HG03108 (cell line): ENCODE measurements at regions not wholly inside any gene's neighbourhood (a gene's known extent, or its start where the extent isn't known, plus 50 kb on each side); places are given as distances from the start of the nearest gene placed in this dataset.
"Not testable (repeated sequence)": the region's sequence is repeated elsewhere in the genome, so short reads cannot be mapped to it uniquely, and the experiment has no call there.

Experiments used
- ATAC-seq: cut with Tn5 transposase; IDR thresholded peaks from one replicate; pipeline ENCODE4 v1.9.1; 2021; ENCODE audit warnings: moderate library complexity; ENCODE audit not compliant: unreplicated experiment

DNA sequence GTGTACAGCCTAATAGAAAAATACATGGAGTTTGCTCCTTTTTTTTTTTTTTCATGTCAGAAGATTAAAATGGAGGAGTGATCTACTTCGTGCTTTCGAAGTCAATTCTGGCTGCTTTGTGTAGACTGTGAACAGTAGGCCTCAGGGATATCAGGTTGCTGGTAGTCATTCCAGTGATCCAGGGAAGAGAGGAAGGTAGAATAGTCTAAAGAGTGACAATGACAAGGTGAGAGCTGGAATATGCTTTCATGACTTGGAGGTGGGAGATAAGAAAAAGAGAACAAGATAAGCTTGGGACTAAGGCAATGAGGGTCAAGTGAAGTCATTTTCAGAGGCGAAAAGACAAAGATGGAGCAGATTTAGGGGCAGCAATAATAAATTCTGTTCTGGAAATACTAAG is 111.3 kb upstream of the MIR17HG start:
- no peak for ATAC-seq

DNA sequence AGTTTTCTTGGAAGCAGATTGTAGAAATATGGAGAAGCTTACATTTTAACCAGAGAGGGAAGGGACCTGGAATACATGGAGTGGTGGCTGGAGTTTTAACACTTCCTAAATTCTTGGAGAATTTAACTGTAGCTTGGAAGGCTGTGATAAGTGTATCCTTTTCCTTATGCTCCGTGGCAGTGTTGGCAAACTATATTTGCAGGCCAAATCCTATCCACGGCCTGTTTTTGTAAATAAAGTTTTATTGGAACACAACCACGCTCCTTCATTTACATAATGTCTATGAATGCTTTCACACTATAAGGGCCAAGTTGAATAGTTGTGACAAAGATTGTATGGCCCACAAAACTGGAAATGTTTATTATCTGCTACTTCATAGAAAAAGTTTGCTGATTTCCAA is 110.6 kb upstream of the MIR17HG start:
- no peak for ATAC-seq

DNA sequence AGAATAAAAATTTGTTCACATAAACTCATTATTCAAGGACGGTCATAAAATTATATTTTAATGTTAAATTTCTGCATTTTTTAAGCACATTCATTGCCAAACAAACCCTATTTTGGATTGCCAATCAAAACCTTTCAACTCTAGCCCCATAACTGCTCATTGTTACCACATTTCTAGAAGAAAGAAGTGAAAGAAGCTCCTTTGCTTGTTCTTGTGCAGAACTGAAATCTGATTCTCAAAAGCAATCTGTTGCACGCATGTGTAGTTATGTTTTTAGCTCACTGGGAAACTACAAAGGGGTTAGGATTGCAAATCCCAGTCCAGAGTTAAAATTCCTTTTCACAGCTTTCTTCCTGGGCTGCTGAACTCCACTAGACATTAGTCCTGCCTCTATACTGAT is 109.5 kb upstream of the MIR17HG start:
- ATAC-seq, result no peak

DNA sequence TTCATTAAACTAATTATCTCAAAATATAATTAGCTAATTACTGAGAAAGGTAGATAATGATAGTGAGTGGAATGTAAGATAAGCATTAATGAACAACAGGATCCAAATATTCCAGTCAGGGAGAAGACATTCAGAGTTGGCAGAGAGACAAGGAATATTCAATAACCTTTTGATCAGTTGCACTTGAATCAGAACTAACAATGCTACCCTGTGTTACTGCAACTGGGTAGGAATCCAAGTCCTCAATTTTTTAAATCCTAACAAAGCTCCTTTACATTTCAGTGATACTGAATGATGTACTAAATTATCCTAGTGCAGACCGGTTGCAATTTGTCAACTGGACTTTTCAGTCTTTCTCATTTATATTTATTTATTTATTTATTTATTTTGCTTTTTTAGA is 107.1 kb upstream of the MIR17HG start:
- ATAC-seq, result no peak

DNA sequence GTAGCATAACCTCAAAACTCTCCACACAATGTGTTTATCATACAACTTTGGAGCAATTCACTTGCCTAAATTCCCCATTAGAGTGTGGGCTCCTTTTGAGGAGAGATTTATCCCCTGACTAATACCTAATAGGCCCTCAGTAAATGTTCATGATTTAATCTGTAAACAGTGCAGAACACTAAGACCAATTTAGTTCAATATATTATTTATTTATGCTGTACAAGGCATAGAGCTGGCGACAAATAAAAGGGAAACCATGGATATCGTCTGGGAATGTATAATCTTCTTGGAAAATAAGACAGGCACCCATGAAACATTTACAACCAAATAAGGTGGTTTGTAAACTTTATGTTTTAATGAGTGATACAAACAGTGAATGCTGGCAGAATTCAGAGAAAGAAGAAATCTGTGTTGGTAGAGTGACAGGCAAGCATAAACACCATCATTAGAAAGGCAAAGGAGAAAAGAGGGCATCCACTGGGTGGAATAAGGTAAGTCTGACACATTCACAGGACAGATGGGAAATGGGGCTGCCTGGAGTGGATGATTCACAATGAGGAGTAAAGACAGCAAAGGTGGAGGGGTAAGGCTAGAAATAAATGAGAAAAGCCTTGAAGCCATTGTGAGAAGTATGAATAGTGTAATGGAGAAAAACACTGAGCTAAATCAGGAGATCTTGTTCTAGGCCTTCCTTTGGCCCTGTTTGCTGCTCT is 106.1 kb upstream of the MIR17HG start:
- ATAC-seq, result no peak

DNA sequence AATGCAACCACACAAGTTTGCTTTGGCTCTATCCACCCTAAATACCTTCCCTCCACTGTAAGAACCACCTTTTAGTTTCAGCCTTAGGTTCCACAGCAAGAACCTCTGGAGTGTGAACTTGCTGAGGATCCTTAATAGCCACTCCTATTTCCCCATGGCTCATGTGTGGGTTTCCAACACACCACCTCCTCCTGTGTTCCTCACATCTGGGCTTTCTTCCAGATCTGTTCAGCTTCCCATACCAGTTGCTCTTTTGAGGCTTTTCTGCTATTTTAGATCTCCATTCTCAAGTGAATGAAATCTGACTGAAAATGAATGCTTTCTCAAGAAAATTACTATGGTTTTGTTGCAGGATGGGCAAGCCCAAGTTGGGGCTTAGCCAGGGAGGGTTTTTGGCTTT is 104.8 kb upstream of the MIR17HG start:
- ATAC-seq, result no peak

DNA sequence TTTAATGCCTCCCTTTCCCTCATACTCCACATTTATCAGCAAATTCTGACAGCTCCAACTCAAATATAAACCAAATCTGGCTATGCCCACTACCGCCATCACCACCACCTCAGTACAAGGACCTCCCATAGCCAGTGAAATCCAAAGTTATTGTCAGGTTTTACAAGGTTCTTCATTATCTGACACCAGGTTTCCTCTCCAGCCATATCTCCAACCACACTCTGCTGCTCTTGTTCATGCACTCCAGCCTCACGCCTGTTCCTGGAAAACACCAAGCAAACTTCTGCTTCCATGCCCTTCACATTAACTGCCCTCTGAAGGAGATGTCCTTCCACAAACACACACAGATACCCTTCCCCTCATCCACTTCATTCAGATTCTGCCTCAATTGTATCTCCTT is 102.2 kb upstream of the MIR17HG start:
- ATAC-seq, result no peak

DNA sequence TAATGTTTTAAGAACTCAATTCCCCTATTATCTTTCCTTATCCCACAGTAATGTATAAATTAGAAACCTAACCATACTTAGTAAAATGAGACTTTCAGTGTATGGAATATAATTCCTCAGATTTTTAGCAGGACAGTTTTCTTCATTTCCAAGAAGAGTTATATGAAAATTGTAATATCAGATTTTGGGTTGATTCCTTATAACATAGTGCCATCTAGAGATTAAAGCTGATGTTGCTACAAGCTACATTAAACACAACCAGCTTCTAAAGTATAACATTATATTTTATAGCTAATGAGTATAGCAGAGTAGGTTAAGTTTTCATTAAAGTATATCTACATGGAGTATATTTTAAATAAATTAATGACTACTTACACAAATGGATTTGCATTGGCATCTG is 99.7 kb upstream of the MIR17HG start:
- no peak for ATAC-seq

DNA sequence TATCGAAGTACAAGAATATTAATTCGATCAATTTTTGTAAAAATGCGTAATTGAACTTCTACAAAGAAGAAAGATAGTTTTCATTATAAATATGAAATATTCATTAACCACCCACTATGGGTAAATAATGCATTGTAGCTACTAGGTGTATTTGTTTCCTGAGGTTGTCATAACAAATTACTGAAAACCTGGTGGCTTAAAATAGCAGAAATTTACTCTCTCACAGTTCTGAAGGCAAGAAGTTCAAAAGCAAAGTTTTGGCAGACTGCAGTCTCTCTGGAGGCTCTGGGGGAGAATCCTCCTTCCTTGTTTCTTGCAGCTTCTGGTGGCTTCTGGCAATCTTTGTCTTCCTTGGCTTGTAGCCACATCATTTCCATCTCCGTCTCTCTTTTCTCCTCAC is 99.2 kb upstream of the MIR17HG start:
- ATAC-seq, result no peak

DNA sequence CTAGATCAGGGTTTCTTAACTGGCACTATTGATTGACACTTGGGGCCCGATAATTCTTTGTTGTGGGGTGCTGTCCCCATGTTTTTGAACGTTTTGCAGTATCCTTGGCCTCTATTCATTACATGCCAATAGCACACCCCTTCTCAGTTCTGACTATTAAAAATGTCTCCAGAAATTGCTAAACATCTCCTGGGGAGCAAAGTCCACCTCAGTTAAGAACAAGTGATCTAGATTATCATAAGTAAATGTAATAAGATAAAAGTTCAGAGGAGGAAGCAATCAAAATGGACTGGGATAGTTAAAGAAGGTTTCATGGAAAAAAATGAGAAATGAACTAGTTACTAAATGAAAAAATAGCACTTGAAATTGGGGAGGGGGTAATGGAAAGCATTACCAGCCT is 98.1 kb upstream of the MIR17HG start:
- ATAC-seq, result no peak

DNA sequence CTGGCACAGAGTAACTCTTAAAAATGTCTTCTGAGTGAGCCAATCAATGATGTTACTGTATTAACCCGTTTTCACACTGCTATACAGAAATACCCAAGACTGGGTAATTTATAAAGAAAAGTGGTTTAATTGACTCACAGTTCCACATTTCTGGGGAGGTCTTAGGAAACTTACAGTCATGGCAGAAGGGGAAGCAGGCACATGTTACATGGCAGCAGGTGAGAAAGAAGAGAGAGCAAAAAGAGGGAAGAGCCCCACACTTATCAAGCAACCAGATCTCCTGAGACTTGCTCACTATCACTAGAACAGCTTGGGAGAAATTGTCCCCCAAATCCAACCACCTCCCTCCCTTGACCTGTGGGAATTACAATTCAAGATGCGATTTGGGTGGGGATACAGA is 97.6 kb upstream of the MIR17HG start:
- no peak for ATAC-seq

DNA sequence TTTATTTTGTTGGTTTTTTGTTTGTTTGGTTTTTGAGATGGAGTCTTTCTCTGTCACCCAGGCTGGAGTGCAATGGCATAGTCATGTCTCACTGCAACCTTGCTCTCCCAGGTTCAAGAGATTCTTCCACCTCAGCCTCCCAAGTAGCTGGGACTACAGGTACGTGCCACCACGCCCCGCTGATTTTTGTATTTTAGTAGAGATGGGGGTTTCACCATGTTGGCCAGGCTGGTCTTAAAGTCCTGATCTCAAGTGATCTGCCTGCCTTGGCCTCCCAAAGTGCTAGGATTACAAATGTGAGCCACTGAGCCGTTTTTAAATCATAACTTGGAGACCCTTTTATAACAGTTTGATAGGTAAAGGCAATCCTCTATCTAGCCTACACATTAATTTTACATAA is 95.9 kb upstream of the MIR17HG start:
- not testable (repeated sequence) for ATAC-seq

DNA sequence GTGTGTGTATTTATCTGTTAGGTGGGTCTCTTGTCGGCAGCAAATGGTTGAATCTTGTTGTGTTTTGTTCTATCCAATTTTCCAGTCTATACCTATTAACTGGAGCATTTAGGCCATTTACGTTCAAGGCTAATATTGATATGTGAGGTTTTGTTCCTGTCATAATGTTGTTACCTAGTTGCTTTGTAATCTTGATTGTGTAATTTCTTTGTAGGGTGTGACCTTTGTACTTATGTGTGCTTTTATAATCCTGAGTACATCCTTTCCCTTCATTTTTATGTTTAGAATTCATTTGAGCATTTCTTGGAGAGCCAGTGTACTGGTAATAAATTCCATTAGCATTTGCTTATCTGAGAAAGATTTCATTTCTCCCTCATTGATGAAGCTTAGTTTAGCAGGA is 83.0 kb upstream of the MIR17HG start:
- no peak for ATAC-seq

DNA sequence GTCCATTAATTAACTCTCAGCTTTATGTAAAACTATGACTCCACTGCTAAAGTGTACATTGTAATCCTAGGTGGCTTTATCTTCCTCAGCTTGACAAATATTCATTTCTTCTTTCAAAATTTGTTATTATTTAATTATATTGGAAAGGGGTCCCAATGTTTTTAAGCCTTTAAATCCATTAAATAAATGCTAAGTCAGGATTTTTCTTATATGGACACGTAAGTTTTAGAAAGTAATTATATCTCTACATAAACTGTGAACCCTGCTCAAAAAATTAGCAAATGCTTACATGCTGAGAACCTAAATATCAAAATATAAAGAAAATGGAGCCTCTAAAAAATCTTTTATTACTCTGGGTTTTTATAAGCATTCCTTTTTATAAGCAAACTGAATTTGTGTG is 78.2 kb upstream of the MIR17HG start:
- no peak for ATAC-seq

DNA sequence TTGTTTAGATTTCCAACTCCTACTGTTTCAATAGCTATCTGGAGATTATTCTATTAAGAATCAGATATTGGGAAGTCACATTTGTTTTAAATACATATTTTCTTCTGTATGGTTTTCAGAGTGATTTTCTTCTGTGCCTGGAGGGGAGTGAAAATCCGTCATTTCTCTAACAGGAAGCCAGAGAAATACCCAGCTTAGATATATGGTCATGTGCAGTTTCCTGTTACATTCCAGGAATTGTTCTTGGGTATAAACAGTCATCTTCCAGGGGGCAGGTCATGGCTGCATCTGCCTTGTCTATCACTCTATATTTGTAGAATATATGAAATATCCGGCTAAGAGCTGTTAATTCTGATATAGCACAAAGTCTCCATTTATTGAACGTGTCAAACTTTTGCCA is 77.5 kb upstream of the MIR17HG start:
- no peak for ATAC-seq

DNA sequence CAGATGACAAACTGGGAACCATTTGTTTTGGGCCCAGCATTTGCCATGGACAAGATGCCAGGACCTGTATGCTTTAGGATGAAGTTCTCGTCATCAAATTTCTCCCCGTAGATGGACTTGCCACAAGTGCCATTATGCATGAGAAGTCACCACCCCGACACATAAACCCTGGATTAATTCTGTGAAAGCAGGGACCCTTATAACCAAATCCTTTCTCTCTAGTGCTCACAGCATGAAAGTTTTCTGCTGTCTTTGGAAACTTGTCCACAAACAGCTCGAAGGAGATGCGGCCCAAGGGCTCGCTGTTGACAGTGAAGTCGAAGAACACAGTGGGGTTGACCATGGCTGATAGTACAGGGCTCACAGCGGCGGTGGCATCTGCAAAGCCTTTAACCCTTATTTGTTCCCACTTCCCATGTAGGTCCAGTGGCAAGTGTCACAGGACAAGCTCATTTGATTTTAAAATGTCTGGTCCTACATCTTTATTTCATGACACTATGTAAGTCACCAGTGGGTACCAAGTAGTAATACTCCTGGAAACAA is 75.2 kb upstream of the MIR17HG start:
- no peak for ATAC-seq

DNA sequence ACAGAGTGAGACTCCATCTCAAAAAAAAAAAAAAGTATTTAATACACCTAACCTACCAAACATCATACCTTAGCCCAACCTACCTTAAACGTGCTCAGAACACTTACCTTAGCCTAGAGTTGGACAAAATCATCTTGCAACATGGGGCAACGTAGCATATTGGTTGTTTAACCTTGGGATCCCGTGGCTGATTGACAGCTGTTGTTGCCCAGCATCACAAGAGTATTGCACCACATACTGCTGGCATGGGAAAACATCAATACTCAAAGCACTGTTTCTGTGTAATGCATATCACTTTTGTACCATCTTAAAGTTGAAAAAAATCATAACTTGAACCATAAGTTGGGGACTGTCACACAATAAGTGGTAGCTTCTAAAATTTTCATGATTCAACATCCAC is 73.8 kb upstream of the MIR17HG start:
- ATAC-seq, result no peak

DNA sequence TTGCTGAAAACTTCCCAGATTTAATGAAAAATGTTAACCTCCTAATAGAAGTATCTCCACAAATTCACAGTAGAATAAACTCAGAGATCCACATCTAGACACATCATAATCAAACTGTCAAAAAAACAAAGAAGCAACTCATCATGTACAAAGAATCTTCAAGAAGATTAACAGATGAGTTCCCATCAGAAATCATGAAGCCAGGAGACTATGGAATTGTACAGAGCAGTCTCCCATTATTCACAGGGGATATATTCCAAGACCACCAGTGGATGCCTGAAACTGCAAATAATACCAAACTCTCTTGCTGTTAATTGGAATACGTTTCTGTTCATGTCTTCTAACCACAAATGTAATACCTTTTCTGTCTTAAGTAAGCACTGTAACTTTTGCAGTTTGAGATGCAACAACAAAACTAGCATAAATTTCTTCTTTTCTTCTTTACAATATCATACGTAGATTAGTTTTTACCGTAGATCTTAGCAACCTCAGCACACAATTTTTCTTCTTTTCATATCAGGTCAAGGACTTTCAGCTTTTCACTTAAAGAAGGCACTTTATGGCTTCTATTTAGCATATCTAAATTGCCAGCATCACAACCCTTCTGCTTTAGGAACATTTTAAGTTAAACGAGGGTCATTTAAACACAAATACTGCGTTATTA is 70.3 kb upstream of the MIR17HG start:
- no peak for ATAC-seq

DNA sequence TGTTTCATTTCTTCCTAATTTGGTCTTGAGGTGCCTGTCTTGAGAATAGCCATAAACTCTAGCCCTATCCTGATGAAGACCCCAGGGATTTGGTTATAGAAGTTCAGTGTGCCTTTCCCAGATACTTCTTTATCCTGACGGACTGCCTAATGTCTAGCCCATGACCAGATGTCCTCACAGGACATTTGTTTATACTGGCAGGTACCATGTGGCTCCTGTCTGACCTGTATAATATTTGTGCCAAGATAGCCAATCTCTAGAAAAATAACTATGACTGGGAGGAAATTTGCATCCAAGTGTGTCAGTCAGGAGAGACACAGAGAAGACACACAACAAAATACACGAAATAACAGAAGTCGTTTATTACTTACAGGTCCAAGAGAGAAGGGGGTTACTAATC is 69.2 kb upstream of the MIR17HG start:
- ATAC-seq, result no peak

DNA sequence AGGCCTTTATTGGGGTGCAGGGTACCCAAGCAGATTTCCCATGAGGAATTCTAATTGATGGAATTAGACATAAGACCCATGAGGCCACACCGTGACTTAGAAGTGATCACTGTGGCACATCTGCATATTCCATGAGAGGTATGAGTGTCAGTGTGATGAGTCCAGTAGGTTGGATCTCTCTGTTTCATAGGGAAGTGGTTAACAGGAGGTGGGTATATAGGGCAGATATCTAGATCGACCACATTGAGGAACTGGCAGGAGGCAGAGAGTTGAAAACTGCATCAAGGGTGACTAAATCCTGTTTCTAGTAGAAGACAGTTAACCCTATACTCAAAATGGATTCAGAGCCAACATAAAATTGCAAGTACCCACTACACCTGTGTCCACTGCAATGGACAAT is 68.6 kb upstream of the MIR17HG start:
- ATAC-seq, result no peak

DNA sequence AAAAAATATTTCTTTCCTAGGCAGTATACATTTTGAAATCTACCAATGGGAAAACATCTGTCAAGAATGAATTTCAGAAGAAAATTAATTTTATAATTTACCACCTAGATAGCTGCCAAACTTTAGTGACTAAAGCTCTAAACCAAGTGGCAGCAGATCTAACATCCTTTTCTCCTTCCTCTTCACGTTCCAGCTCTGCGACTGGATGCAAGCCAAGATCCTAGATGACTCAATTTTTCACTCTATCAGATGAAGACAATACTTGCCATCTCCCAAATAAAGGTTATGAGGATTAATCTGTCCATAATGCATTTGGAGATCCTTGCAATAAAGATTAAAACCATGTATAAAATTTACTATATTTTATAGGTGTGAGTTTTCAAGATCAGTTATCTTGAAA is 66.7 kb upstream of the MIR17HG start:
- ATAC-seq, result no peak

DNA sequence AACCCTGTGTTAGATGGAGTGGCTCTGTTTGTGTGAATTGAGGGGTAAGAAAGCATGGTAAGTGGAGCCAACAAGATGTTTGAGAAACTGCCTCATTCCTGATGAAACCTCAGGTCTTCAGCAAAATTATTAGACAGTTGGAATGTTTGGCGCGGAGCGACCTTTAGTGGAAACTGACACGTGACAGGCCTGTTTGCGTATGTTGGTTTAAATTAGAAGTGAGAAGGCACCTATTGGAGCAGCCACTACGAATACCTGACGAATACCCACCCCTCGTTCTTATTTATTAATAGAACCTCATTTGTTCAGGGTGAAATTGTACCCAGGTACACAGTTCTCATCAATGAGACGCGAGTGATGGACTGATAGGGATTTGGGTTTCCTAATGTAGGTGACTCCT is 63.2 kb upstream of the MIR17HG start:
- ATAC-seq, result no peak

DNA sequence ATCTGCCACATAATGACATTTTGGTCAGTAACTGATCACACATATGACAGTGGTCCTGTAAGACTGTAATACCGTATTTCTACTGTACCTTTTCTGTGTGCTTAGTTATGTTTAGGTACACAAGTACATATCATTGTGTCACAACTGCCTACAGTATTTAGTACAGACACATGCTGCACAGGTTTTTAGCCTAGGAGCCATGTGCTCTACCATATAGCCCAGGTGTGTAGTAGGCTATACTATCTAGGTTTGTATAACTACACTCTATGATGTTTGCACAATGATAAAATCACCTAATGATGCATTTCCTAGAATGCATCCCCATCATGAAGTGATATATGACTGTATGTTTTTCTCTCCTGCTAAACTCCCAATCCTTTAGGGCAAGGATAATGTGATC is 61.2 kb upstream of the MIR17HG start:
- no peak for ATAC-seq
